GM21526 (cell line): ENCODE measurements at regions not wholly inside any gene's neighbourhood (a gene's known extent, or its start where the extent isn't known, plus 50 kb on each side); places are given as distances from the start of the nearest gene placed in this dataset.
"Not testable (repeated sequence)": the region's sequence is repeated elsewhere in the genome, so short reads cannot be mapped to it uniquely, and the experiment has no call there.

Experiments used
- ATAC-seq: cut with Tn5 transposase; IDR thresholded peaks from one replicate; pipeline ENCODE4 v1.9.1; 2021; ENCODE audit warnings: moderate library complexity; ENCODE audit not compliant: unreplicated experiment, low FRiP score

DNA sequence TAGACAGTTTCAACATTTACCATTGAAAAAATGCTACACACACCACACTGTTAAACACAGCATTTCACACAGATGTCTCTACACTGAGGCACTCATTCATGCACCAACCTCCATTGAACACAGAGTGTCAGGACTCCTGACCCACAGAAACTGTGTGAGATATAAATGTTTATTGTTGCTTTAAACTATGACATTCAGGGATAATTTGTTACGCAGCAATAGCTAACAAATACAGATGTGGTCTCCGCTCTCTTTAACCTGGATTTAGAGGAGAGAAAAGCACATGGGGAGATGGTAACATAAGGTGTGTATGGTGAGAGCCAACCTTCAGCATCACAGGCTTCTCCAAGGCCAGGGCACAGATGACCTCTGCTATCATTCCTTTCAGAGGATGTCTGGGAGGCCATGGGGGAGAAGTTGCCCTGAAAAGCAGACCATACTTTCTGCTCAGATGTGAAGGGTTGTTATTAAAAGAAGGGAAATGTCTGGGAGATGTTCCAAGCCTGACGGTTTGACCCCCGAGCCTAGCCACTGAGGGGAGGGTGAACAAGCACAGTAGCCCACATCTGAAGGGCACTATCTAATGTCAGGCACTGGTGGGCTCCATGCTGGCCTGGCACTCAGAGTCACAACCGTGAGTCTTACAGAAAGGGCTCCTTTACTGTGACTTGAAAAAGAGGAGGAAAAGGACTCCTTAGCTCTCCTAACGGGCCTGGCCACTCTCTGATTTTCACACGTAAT, 284.5 kb upstream of the TLE3 start:
- no peak for ATAC-seq

DNA sequence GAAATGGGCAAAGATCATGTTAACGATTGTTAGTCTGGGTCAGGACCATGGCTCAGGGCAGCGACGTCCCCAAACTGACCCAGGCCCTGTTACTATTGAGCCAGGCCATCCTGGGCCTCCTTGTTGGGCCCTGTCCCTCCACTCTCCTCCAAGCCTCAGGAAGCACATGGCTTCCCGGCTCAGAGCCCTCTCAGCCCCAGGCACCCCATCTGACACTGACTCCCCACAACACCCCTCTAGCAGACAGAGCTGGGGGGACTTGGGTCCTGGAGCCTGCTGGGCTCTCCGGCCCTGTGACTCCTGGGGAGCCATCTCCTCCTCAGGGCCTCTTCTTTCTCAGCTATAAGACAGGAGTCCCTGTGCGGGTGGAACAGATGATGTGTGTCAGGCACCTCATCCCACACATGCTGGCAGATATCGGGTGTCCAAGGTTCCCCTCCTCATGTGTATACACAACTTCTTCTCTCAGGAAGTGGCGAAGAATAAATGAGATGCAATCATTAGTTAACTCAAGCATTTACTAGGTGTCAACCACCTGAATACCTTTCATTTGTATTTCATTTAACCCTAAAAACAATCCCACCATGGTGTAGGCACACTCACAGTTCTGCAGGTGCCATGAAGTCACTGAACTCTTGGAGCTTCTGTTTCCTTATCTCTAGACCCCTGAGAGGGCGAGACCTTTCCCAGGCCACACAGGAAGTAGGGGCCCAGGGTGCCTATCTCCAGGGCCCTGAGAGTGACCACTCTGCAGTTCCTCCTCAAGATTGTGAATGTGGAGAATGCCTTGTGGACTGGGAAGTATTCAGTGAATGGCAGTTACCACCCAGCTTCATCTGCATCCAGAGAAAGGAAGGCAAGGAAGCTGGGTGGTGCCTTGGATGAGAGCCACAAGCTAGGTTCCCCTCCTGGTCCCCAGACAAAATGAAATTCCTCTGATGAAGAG, 282.5 kb upstream of the TLE3 start:
- ATAC-seq = no peak

DNA sequence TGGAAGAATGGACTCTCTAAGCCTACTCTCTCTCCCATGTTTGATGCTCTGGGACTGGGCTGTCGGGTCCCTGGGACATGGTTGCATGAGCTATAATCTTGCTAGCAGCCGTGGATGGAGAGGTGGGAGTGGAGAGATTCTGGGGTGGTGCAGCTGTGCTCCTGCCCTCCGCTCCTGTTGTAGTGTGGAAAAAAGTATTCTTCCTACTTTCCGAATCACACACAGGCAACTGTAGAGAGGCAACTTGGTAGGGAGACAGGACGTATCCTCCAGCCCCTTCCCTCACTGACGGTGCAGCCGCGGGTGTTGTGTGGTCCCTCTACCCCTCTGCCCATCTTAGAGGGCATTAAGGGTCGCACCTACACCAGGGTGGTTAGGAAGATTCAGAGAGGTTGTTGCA, 281.4 kb upstream of the TLE3 start:
- no peak for ATAC-seq

DNA sequence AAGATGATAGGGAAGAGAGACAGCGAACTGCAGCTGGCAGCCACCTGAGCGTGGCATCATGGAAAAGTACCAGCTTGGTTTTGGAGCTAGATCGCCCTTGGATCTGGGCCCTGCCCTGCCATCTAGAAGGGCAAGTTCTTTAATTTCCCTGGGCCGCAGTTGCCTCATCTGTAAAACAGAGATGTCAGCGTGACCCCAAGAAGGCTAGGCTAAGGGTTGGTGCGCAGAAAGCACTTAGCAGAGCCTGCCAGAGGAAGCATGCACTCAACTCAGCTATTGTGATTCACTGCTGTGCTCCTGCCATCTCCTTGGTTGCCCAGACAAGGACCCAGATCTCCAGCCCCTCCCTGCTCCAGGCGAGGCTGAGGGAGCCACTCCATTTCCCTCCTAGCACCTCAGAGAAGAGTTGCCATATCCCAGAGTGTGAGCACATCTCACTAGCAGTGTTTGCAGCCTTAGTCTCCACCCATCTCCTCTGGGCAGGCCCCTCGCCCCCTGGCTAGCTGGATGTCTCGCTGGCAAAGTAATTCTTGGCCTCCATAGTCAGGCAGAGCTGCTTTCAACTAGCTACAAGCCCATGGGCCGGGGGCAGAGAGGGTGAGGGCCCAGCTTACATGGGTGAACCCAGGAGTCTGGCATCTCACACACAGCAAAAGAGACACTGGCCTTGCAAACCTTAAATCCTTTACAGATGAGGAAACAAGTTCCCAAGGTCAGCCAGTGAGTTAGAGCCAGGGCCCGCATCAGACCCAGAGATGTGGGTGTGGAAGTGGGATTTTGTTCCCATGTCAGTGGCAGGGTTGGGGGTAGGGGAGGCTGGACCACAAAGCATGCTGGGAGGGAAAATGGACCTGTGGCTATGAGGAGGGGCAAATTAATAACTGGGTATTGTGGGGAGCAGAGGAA, 280.7 kb upstream of the TLE3 start:
- no peak for ATAC-seq

DNA sequence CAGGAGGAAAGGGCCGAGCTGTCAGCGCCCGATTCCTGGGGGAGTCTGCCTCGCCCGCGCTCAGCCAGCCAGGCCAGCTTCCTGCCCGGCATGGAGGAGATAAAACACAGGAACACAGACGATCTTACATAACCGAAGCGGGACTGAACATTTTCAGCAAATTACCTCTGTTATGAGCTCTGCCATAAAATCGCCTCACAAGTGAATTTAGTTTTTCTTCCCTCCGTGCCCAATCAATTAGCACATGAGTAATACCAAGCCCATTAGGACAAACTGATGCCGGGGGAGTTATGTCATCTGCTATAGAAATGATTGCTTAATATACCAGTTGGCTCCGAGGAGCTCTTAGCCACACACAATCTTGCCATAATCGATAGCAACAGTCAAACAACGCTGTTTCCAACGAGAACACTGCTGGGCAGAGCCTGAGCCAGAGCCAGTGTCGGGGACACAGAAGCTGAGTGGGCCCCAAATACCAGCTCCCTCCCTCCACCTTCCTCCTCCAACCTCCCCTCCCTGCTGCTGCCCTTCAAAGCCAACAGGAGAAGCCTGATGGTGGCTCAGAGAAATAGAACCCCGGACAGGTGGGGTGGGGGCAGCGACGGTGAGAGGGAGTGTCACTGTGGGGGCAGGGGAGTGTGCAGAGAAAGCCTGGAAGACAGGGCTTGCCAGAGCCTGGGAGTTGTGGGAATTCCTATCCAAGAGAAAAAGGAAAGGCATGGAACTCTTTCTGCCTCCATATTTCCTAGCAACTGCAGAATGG, 279.4 kb upstream of the TLE3 start:
- no peak for ATAC-seq

DNA sequence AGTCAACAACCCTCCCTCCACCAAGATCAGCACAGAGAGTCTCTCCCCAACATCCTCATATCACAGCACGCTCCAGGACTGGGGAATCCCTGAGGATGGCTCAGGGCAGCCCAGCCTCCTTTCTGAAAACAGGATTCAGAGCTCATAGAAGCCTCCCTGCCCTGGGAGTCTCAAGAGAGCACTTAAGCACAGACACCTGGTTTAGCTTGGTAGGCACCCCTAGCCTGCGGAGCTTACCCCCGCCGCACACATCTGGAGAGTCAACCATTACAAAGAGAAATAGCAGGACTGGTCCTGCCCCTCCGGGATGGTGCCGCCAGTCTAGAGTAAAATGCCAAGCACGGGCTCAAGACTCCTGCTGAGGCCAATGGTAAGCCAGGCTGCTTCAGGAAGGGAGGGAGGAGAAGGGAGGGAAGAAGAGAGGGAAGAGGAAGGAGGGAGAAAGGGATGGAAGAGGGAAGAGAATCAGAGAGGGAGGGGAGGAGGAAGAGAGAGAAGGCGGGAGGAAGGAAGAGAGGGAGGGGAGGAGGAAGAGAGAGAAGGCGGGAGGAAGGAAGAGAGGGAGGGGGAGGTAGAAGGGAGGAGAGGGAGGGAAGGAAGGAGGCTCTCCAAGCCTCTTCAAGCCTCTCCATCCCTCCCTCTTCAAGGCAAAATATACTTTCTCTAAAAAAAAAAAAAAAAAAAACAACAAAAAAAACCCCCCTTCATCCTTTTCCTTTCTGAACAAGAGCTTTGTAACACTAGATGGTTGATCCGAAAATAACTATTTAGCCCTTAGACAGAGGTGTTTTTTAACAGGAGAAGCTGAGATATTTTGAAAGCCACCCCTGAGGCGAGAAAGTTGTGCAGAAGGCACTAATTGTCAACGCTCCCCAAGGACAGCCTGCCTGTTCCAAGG, 278.6 kb upstream of the TLE3 start:
- no peak for ATAC-seq

DNA sequence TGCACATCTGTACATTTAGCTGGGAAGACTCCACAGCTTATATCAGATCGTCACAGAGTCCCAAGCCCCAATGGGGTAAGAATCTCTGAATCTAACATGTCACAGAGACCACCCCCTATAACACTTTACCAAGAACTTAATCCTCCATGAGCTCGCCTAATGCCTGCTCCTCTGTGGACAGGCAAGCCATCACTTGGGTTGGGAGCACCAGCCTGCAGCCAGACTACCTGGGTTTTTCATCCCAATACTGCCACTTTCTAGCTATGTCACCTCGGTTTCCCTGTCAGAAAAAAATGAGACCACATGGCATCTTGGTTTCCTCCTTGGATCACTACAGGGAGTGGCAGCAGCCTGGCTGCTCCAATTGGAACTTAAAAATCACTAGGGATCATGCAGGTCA, 277.9 kb upstream of the TLE3 start:
- no peak for ATAC-seq

DNA sequence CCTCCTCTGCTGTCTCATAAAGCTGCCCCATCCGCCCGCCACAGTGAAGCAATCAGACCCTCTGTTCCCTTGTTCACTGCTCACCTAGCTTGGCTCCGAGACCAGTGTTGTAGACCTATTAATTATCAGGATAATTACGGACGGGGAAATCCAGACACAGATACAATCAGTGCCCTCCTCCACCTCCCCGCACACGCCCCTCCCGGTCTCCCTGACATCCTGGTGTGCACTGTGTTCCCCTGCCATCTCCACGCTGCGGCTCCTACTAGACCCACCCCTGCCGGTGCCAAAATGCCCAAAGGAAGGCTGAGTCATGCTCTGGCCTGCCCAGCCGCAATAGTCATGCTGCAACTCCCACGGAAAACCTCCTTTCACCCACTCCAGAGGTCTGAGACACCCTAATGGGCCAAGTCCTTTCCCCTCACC, 277.3 kb upstream of the TLE3 start:
- ATAC-seq = no peak

DNA sequence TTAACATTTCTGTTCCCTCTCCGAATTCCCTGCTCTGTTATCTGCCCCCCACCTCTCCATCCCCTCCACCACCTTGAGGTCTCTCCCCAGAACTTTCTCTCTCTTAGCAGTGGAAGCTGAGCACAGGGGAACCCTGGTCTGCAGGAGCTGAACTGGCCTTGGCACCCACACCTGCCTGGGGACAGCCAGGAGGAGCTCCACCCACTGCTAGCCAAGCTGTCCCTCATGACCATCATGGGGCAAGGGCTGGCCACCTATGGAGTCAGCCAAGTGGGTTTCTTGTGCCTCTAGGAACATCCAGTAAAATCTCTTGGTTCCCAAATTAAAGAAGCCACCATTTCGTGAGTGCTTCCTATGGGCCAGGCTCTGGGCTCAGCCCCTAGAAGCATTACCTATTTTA, 276.4 kb upstream of the TLE3 start:
- ATAC-seq = no peak

DNA sequence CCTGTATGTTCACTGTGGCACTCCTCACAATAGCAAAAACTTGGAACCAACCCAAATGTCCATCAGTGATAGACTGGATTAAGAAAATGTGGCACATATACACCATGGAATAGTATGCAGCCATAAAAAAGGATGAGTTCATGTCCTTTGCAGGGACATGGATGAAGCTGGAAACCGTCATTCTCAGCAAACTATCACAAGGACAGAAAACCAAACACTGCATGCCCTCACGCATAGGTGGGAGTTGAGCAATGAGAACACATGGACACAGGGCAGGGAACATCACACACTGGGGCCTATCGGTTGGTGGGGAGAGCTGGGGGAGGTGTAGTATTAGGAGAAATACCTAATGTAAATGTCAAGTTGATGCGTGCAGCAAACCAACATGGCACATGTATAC, 275.7 kb upstream of the TLE3 start:
- not testable (repeated sequence) for ATAC-seq

DNA sequence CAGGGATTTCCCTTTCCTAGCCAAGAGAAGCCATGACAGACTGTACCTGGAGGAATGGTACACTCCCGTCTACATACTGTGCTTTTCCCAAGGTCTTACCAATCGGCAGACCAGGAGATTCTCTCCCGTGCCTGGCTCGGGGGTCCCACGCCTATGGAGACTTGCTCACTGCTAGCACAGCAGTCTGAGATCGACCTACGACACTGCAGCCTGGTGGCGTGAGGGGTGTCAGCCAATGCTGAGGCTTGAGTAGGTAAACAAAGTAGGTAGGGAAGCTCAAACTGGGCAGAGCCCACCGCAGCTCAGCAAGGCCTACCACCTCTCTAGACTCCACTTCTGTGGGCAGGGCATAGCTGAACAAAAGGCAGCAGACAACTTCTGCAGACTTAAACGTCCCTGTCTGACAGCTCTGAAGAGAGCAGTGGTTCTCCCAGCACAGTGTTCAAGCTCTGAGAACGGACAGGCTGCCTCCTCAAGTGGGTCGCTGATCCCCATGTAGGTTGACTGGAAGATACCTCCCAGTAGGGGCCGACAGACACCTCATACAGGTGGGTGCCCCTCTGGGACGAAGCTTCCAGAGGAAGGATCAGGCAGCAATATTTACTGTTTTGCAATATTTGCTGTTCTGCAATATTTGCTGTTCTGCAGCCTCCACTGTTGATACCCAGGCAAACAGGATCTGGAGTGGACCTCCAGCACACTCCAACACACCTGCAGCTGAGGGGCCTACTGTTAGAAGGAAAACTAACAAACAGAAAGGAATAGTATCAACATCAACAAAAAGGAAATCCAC, 270.4 kb upstream of the TLE3 start:
- not testable (repeated sequence) for ATAC-seq

DNA sequence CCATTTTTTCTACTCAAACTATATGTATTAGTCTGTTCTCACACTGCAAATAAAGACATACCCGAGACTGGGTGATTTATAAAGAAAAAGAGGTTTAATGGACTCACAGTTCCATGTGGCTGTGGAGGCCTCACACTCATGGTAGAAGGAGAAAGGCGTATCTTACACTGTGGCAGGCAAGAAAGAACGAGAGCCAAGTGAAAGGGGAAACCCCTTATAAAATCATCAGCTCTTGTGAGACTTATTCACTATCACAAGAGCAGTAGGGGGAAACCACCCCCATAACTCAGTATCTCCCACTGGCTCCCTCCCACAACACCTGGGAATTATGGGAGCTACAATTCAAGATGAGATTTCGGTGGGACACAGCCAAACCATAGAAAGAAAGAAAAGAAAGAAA, 266.3 kb upstream of the TLE3 start:
- not testable (repeated sequence) for ATAC-seq

DNA sequence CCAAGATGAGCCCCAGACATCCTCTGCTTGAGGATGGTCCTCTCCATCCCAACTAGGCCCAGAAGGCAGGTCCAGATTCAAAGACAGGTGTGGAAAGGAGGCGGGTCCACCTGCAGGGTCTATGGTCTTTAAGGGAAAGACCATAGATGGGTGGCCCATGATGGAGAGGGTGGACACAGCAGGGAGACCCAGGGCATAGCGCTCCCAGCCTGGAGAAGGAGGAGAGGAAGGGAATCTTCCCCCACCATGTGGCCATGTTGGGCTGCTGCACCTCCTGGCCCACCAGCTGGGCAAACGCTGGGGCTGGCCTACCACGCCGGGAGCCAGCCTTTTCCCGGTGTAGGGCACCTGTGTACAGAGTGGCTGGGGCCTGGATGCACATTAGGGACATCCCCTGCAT, 265.2 kb upstream of the TLE3 start:
- ATAC-seq = no peak

DNA sequence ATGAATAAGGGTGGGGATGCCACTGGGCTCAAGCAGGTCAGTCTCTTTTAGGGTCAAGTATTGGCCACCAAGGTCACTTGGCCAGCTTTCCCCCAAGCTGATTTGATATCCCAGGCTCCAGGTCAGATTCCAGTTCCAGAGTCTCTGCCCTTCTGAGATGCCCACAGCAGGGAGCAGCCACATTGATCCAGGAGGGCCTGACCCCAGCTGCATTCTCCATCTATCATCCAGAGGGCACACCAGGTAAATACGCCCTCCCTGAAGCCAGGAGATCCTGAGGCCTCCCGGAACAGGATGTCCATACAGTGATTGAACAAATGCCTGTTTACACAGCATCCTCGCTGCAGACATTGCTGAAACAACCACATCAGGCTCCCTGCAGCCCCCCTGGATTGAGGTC, 264.6 kb upstream of the TLE3 start:
- no peak for ATAC-seq

DNA sequence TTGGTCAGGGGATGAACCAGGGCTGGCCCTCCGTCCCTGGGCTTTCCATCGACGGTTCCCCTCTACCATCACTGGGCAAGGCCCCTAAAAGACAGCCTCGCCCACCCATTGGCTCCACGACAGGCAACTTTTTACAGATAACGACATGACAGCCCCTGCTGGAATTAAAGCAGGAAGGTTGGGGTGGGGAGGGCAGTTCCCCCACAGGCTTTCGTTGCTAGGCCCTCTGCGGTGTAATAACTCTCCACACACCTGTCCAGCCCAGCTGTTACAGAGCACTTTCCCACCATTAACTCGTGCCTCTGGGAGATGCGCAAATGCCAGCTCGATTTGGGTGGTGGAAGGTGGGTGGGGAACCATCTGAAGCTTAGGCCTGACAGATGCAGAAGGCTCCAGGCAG, 264.2 kb upstream of the TLE3 start:
- no peak for ATAC-seq

DNA sequence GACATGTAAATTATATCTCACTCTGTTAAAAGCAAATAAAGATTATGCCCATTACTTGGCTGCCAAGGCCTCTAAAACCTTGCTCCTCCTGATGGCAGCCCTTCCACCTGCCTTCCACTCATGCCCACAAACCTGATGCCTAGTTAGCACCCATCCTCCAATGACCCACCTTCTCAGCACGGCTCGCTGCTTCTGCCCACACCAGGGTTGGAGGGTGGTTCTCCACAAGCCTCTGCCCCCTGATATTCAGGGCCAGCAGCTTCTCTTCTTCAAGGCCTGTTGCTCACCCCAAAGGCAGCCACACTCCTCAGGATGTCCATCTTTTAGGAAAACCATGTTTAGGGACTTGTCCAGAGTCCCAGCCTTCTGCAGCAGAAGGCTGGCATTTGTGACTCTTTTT, 263.4 kb upstream of the TLE3 start:
- no peak for ATAC-seq

DNA sequence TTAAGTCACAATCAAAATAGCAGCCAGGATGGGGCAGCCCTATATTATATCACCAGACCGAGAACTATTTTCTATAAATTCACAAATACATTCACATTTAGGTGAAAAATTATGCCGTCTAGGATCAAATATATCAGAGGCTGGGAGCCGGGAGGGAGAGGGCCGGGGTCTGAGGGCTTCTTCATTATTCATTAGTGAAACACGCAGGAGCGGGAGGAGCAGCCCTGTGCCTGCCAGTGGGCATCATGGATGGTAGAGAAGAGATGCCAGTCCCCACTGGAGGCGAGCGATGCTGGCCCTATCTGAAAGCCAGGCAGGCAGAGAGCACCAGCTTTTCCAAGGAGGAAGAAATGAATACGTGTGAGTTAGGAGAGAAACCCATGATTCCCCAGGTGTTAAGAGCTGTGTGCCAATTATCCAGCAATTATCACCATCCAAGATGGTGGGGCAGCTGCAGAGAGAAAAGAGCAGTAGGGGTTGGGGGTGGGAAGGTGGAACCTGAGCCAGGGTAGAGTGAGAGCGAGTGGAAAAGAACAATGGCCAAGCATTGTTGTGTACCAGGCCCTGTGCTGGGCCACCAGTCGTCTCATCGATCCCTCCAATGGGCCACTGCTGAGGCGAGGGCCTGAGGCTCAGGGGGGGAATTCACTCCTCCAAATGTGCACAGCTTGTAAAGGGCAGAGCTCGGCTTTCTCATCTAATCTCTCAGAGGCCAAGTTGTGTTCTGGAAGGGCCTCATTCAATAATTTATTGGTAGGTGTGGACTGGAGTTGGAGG, 261.3 kb upstream of the TLE3 start:
- ATAC-seq = no peak
